ENCODE measurements at regions not wholly inside any gene's neighbourhood (a gene's known extent, or its start where the extent isn't known, plus 50 kb on each side); places are given as distances from the start of the nearest gene placed in this dataset.

- TF ChIP-seq ZNF274 (IDR thresholded peaks at IDR 0.05; ENCODE audit: low read depth, low read length) (no peak), YY1 (IDR thresholded peaks at IDR 0.05; ENCODE audit: insufficient read depth, insufficient read length) (no peak)
Measured at GRCh38 chr11:104765401-104766095, 132.7 kb downstream of the CASP12 start.
